ENCODE measurements at regions not wholly inside any gene's neighbourhood (a gene's known extent, or its start where the extent isn't known, plus 50 kb on each side); places are given as distances from the start of the nearest gene placed in this dataset.

- Mint-ChIP-seq H3K36me3 (ENCODE audit: low read depth) (no peaks in the 10 kb centered on the region), H3K4me3 (no peak overlapping the region), H3K27me3 (no peaks in the 10 kb centered on the region), H3K27ac (no peak overlapping the region), H3K9me3 (peaks cover 9% of the 10 kb centered on the region), H3K4me1 (ENCODE audit: low read depth) (no peaks in the 10 kb centered on the region)
- intact Hi-C loops (cut with micrococcal nuclease) = no loop called here
Observed at GRCh38 chr3:148246291-148246923, 451.3 kb upstream of the AGTR1 start.

DNA sequence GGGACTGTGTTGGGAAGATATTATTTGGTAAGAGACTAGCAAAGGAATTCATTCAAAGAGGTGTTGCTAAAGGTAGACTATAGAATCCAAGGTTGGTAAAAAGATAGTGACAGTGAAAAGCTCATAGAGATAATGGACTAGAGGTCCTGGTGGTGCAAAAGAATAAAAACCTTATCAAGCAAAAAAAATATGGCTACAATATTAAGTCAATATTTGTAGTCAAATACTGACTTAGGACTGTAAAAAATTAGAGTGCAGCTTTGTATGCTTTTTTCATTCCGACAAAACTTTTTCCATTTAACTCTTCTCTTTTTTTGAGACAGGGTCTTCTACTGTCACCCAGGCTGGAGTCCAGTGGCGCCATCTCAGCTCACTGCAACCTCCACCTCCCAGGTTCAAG, 444.0 kb upstream of the AGTR1 start:
- Mint-ChIP-seq H3K36me3 (ENCODE audit: low read depth) (no peaks in the 10 kb centered on the region), H3K4me1 (ENCODE audit: low read depth) (no peaks in the 10 kb centered on the region), H3K9me3 (peaks cover 3% of the 10 kb centered on the region), H3K27ac (no peak overlapping the region), H3K4me3 (no peak overlapping the region), H3K27me3 (no peaks in the 10 kb centered on the region)
- intact Hi-C loops (cut with micrococcal nuclease) = no loop called here

DNA sequence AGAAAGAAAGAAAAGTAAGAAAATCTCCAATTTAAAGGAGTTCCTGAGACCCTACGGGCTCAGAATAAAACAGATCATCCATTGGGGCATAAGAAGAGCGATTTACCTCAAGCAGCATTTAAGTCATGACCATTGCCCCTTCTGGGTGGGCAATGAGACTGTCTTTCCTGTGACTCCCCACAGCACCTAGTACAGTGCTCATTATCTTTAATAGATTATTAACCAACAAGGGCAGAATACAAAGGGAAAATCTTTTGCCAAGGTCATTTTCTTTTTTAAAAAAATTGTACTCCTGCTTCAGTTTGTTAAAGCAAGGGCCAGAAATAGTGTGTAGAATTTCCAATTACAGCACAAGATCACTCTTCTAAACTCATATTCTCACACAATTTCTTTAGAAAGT, 443.3 kb upstream of the AGTR1 start:
- peaks cover 10% of the 10 kb centered on the region for H3K9me3 Mint-ChIP-seq
- intact Hi-C loops (cut with micrococcal nuclease) = no loop called here
- H3K4me1 Mint-ChIP-seq (ENCODE audit: low read depth) = no peaks in the 10 kb centered on the region
- no peaks in the 10 kb centered on the region for H3K36me3 Mint-ChIP-seq (ENCODE audit: low read depth)
- no peak overlapping the region for H3K4me3 Mint-ChIP-seq
- H3K27ac Mint-ChIP-seq = no peak overlapping the region
- H3K27me3 Mint-ChIP-seq = no peaks in the 10 kb centered on the region

DNA sequence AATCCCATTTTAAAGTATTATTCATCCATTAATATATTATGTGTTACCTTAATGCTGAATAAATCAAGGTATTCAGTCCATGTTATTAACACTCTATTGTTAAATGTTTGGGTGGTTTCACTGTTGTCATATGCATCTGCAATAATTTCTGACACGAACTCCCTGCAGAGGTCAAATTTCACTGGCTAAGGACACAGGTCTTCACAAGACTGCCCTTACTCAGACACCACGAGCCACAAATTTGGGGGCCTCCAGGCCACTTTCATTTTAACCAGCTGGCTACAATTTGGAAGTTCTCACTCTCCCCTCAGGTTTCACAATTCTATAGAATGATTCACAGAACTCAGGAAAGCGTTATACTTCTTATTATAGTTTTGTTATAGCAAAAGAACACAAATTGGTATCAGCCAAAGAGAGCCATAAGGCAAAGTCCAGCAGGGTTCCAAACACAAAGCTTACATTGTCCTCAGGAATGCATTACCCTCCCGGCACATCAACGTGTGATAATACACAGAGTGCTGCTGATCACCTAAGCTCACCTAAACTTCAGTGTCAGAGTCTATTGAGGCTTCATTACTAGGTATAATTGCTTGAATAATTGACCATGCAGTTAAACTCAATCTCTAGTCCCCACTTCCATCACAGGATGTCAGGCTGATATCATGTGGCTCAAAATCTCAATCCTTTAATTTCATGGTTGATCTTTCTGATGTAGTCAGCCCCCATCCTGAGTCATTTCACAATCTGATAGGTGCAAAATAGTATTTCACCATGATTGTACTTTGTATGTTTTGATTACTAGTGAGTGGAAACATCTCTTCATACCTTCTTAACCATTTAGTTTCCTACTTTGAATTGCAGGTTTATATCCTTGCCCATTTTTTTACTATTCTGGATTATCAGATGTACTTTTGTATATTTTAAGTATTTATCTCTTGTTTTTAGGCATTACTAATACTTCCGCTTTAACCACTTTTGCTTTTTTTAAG, 441.4 kb upstream of the AGTR1 start:
- intact Hi-C loops (cut with micrococcal nuclease) = no loop called here
- H3K27ac Mint-ChIP-seq = no peak overlapping the region
- H3K4me3 Mint-ChIP-seq = no peak overlapping the region
- no peaks in the 10 kb centered on the region for H3K27me3 Mint-ChIP-seq
- H3K9me3 Mint-ChIP-seq = peaks cover 13% of the 10 kb centered on the region
- no peaks in the 10 kb centered on the region for H3K36me3 Mint-ChIP-seq (ENCODE audit: low read depth)
- H3K4me1 Mint-ChIP-seq (ENCODE audit: low read depth) = no peaks in the 10 kb centered on the region

GRCh38 chr3:148262980-148263379, 434.7 kb upstream of the AGTR1 start:
- Mint-ChIP-seq H3K36me3 (ENCODE audit: low read depth) (no peaks in the 10 kb centered on the region), H3K9me3 (peaks cover 13% of the 10 kb centered on the region), H3K4me1 (ENCODE audit: low read depth) (no peaks in the 10 kb centered on the region), H3K4me3 (no peak overlapping the region), H3K27ac (no peak overlapping the region), H3K27me3 (no peaks in the 10 kb centered on the region)
- intact Hi-C loops (cut with micrococcal nuclease) = no loop called here

- no peaks in the 10 kb centered on the region for H3K4me1 Mint-ChIP-seq (ENCODE audit: low read depth)
- H3K27ac Mint-ChIP-seq = no peak overlapping the region
- H3K4me3 Mint-ChIP-seq = no peak overlapping the region
- no peaks in the 10 kb centered on the region for H3K9me3 Mint-ChIP-seq
- H3K36me3 Mint-ChIP-seq (ENCODE audit: low read depth) = no peaks in the 10 kb centered on the region
- H3K27me3 Mint-ChIP-seq = no peaks in the 10 kb centered on the region
- intact Hi-C loops (cut with micrococcal nuclease) = no loop called here
Observed at GRCh38 chr3:148265841-148266240, 431.9 kb upstream of the AGTR1 start.

DNA sequence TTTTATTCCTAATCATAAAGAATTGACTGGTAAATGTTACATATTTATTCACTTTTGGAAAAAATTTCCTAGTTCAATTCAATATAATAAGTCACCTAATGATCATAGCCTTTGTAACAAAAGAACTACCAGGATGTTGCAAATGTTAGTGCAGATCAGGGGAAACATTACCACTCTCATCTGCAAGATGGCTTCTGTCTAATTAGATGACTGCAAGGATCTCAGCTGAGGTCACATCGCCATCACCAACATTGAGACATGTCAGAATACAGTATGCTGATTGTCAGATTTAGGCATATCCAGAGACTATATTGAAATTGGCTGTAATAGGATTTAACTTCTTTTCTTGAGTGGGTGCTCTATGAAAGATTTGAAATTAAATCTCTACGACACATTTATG, 431.4 kb upstream of the AGTR1 start:
- Mint-ChIP-seq H3K36me3 (ENCODE audit: low read depth) (no peaks in the 10 kb centered on the region), H3K9me3 (no peaks in the 10 kb centered on the region), H3K27ac (no peak overlapping the region), H3K4me3 (no peak overlapping the region), H3K27me3 (no peaks in the 10 kb centered on the region), H3K4me1 (ENCODE audit: low read depth) (no peaks in the 10 kb centered on the region)
- intact Hi-C loops (cut with micrococcal nuclease) = no loop called here

DNA sequence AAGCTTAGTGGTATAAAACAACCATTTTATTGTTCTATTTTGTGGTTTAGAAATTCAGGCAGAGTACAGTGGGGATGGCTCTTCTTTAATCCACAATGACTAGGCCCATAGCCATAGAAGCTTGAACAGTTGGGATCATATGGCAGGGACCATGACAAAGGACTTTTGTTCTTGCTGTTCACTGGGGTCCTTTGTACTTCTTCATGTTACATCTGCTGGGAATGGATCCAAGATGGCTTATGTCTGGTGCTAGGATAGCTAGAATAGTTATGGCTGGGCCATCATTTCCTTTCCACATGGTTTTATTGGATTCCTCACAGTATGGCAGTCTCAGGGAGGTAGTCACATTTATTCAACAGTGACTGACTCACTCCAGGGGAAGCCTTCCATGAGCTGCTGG, 427.9 kb upstream of the AGTR1 start:
- intact Hi-C loops (cut with micrococcal nuclease) = no loop called here
- no peaks in the 10 kb centered on the region for H3K27me3 Mint-ChIP-seq

GRCh38 chr3:148280623-148281242, 417.0 kb upstream of the AGTR1 start:
- Mint-ChIP-seq H3K9me3 (peaks cover 11% of the 10 kb centered on the region), H3K36me3 (ENCODE audit: low read depth) (no peaks in the 10 kb centered on the region), H3K4me3 (no peak overlapping the region), H3K4me1 (ENCODE audit: low read depth) (no peaks in the 10 kb centered on the region), H3K27me3 (no peaks in the 10 kb centered on the region), H3K27ac (no peak overlapping the region)
- intact Hi-C loops (cut with micrococcal nuclease) = no loop called here

More for the DNA sequence above, 427.9 kb upstream of the AGTR1 start:
- Mint-ChIP-seq H3K4me1 (ENCODE audit: low read depth) (no peaks in the 10 kb centered on the region), H3K27ac (no peak overlapping the region), H3K4me3 (no peak overlapping the region), H3K36me3 (ENCODE audit: low read depth) (no peaks in the 10 kb centered on the region), H3K9me3 (no peaks in the 10 kb centered on the region)

DNA sequence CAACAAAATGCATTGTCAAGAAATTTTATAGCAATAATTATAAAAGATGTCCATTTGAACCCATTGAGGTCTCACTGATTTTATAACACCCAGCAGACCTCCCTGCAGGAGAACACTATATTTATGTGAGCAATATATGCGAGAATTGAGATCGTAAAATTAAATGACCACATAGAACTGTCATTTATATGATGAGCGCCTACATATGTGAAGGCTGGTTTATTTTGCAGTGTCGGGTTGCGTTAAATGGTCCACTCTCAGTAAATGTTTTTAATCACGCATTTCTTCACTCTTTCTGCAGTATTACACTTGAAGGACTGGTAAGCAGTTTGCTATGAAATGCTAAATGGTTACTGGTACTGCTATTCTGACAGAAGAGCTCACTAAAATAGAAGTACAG, 408.5 kb upstream of the AGTR1 start:
- no peaks in the 10 kb centered on the region for H3K27me3 Mint-ChIP-seq
- no peaks in the 10 kb centered on the region for H3K36me3 Mint-ChIP-seq (ENCODE audit: low read depth)
- H3K4me3 Mint-ChIP-seq = no peak overlapping the region
- no peaks in the 10 kb centered on the region for H3K4me1 Mint-ChIP-seq (ENCODE audit: low read depth)
- no peak overlapping the region for H3K27ac Mint-ChIP-seq
- no peaks in the 10 kb centered on the region for H3K9me3 Mint-ChIP-seq
- intact Hi-C loops (cut with micrococcal nuclease) = no loop called here

DNA sequence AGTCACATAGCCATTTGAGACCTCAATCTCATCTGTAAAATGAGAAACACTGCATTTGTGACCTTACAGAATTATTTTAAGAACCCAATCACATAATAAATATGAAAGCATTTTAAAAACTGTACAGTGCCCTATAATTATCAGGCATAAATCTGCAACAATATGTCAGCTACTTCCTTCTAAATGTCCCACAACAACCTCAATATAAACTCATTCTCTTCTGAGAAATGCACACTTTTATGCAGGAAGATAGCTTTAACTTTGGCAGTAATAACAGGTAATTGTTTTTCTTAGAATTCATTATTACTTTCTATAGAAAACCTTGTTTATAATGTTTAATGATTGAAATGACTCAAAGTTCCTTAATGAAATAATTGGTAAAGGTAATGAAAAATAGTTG, 400.7 kb upstream of the AGTR1 start:
- no peak overlapping the region for H3K27ac Mint-ChIP-seq
- H3K9me3 Mint-ChIP-seq = no peaks in the 10 kb centered on the region
- H3K27me3 Mint-ChIP-seq = no peaks in the 10 kb centered on the region
- H3K36me3 Mint-ChIP-seq (ENCODE audit: low read depth) = no peaks in the 10 kb centered on the region
- H3K4me1 Mint-ChIP-seq (ENCODE audit: low read depth) = no peaks in the 10 kb centered on the region
- intact Hi-C loops (cut with micrococcal nuclease) = no loop called here
- no peak overlapping the region for H3K4me3 Mint-ChIP-seq

DNA sequence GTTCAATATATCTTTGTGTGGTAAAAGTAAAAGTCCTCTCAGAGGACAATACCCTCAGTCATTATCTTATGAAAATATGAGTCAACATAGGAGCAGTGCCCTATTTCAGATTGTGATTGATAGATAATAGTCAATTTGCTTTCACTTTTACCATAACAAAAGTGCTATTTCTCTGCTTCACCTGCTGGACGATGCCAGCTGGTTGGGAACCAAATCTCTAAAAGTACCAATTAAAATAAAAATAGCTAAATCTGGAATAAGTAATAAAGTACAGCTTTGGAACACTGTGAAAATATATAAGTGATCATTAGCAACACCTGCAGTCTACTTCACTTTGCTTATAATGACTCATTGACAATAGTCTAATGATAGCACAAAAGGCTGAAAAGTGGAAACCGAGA, 390.3 kb upstream of the AGTR1 start:
- Mint-ChIP-seq H3K36me3 (ENCODE audit: low read depth) (no peaks in the 10 kb centered on the region), H3K4me1 (ENCODE audit: low read depth) (no peaks in the 10 kb centered on the region), H3K27me3 (peaks cover 4% of the 10 kb centered on the region), H3K4me3 (no peak overlapping the region), H3K9me3 (no peaks in the 10 kb centered on the region), H3K27ac (no peak overlapping the region)
- intact Hi-C loops (cut with micrococcal nuclease) = no loop called here

GRCh38 chr3:148309390-148310035, 388.2 kb upstream of the AGTR1 start:
- Mint-ChIP-seq H3K9me3 (no peaks in the 10 kb centered on the region), H3K4me3 (no peak overlapping the region), H3K27ac (no peak overlapping the region), H3K4me1 (ENCODE audit: low read depth) (no peaks in the 10 kb centered on the region), H3K36me3 (ENCODE audit: low read depth) (no peaks in the 10 kb centered on the region), H3K27me3 (peaks cover 4% of the 10 kb centered on the region)
- intact Hi-C loops (cut with micrococcal nuclease) = loop anchor here (1.0 to 10.0 kb wide), 4 partner anchors 57 to 635 kb away; no protein-coding TSS in a partner anchor

- H3K4me1 Mint-ChIP-seq (ENCODE audit: low read depth) = peaks cover 7% of the 10 kb centered on the region
- intact Hi-C loops (cut with micrococcal nuclease) = loop anchor here (10.0 kb wide), 1 partner anchor 399 kb away; no protein-coding TSS in a partner anchor
Observed at GRCh38 chr3:148315756-148316155, 381.9 kb upstream of the AGTR1 start.

More at GRCh38 chr3:148315756-148316155, 381.9 kb upstream of the AGTR1 start:
- no peak overlapping the region for H3K4me3 Mint-ChIP-seq
- peaks cover 8% of the 10 kb centered on the region for H3K9me3 Mint-ChIP-seq
- no peaks in the 10 kb centered on the region for H3K36me3 Mint-ChIP-seq (ENCODE audit: low read depth)
- no peak overlapping the region for H3K27ac Mint-ChIP-seq
- peaks cover 6% of the 10 kb centered on the region for H3K27me3 Mint-ChIP-seq
